Uterus (tissue), 2 donors: ENCODE measurements at regions not wholly inside any gene's neighbourhood (a gene's known extent, or its start where the extent isn't known, plus 50 kb on each side); places are given as distances from the start of the nearest gene placed in this dataset.

Experiments
- POLR2A ChIP-seq, 2 donors: fragments of 450-650 bp; IDR thresholded peaks; one replicate each; pipeline ENCODE4 v1.6.1; 2016; ENCODE audit warnings: antibody characterized with exemption in 2 of 2, mild to moderate bottlenecking in 1 of 2, moderate library complexity in 1 of 2
- TF ChIP-seq, protein P1 (sequence below), 4 experiments: fragments of 200-600 bp in 2 of 4; fragments of 450-650 bp in 2 of 4; sonication (generic) in 2 of 4; IDR thresholded peaks; one replicate each; pipeline ENCODE4 v1.5.1; 2016 to 2019; ENCODE audit warnings: antibody characterized with exemption in 4 of 4, mild to moderate bottlenecking in 2 of 4, moderate library complexity in 1 of 4

DNA sequence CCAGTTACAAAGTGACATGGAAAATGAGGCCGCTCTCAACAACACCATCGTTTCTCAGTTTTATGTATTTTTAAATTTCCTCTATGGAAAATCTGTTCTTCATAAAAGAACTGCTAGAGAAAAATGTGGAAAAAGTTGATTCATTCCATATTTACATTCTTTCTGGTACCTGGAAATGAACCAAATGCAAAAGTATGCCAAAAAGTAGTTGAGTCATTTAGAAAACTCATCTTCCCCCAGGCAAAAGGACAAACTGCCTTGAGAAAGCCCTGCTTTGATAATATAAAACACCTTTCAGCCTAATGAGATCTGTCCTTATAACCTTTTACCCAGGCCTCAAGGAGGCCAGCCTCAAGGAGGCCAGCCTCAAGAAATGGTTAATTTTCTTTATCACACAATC is 283.0 kb upstream of the VEPH1 start:
- TF ChIP-seq, protein P1, sequence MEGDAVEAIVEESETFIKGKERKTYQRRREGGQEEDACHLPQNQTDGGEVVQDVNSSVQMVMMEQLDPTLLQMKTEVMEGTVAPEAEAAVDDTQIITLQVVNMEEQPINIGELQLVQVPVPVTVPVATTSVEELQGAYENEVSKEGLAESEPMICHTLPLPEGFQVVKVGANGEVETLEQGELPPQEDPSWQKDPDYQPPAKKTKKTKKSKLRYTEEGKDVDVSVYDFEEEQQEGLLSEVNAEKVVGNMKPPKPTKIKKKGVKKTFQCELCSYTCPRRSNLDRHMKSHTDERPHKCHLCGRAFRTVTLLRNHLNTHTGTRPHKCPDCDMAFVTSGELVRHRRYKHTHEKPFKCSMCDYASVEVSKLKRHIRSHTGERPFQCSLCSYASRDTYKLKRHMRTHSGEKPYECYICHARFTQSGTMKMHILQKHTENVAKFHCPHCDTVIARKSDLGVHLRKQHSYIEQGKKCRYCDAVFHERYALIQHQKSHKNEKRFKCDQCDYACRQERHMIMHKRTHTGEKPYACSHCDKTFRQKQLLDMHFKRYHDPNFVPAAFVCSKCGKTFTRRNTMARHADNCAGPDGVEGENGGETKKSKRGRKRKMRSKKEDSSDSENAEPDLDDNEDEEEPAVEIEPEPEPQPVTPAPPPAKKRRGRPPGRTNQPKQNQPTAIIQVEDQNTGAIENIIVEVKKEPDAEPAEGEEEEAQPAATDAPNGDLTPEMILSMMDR (IDR thresholded peaks at IDR 0.05), result no peak
- no peak for TF ChIP-seq POLR2A (IDR thresholded peaks at IDR 0.05)
